ENCODE measurements at regions not wholly inside any gene's neighbourhood (a gene's known extent, or its start where the extent isn't known, plus 50 kb on each side); places are given as distances from the start of the nearest gene placed in this dataset.
A peak's percentile ranks its signal among the peaks of the same experiment; 100 is the strongest.
"Not testable (repeated sequence)": the region's sequence is repeated elsewhere in the genome, so short reads cannot be mapped to it uniquely, and the experiment has no call there.

GRCh38 chr21:5113092-5113491, 5408.3 kb upstream of the TPTE start:
- BruUV-seq (replicated peaks); H3K36me3 Mint-ChIP-seq (ENCODE audit: insufficient read depth, unreplicated experiment); H3K4me3 Mint-ChIP-seq (ENCODE audit: unreplicated experiment); H3K4me1 Mint-ChIP-seq (ENCODE audit: insufficient read depth, unreplicated experiment); POLR2A ChIA-PET; H3K27ac Mint-ChIP-seq (ENCODE audit: low read depth, unreplicated experiment); DNase-seq (ENCODE audit: unreplicated experiment); intact Hi-C loops (cut with micrococcal nuclease); CTCF ChIA-PET; H3K9me3 Mint-ChIP-seq (ENCODE audit: unreplicated experiment); H3K27me3 Mint-ChIP-seq (ENCODE audit: insufficient read depth, unreplicated experiment): not testable (repeated sequence)

GRCh38 chr21:5114468-5114867, 5406.9 kb upstream of the TPTE start:
- H3K9me3 Mint-ChIP-seq (ENCODE audit: unreplicated experiment); DNase-seq (ENCODE audit: unreplicated experiment); CTCF ChIA-PET; POLR2A ChIA-PET; H3K36me3 Mint-ChIP-seq (ENCODE audit: insufficient read depth, unreplicated experiment); H3K27me3 Mint-ChIP-seq (ENCODE audit: insufficient read depth, unreplicated experiment); BruUV-seq (replicated peaks); H3K27ac Mint-ChIP-seq (ENCODE audit: low read depth, unreplicated experiment); H3K4me3 Mint-ChIP-seq (ENCODE audit: unreplicated experiment); intact Hi-C loops (cut with micrococcal nuclease); H3K4me1 Mint-ChIP-seq (ENCODE audit: insufficient read depth, unreplicated experiment): not testable (repeated sequence)

GRCh38 chr21:5114893-5115645, 5406.3 kb upstream of the TPTE start:
- CTCF ChIA-PET; H3K36me3 Mint-ChIP-seq (ENCODE audit: insufficient read depth, unreplicated experiment); POLR2A ChIA-PET; DNase-seq (ENCODE audit: unreplicated experiment); H3K4me3 Mint-ChIP-seq (ENCODE audit: unreplicated experiment); BruUV-seq (replicated peaks); H3K27ac Mint-ChIP-seq (ENCODE audit: low read depth, unreplicated experiment); H3K27me3 Mint-ChIP-seq (ENCODE audit: insufficient read depth, unreplicated experiment); H3K4me1 Mint-ChIP-seq (ENCODE audit: insufficient read depth, unreplicated experiment); intact Hi-C loops (cut with micrococcal nuclease); H3K9me3 Mint-ChIP-seq (ENCODE audit: unreplicated experiment): not testable (repeated sequence)

- intact Hi-C loops (cut with micrococcal nuclease); H3K9me3 Mint-ChIP-seq (ENCODE audit: unreplicated experiment); H3K4me1 Mint-ChIP-seq (ENCODE audit: insufficient read depth, unreplicated experiment); H3K36me3 Mint-ChIP-seq (ENCODE audit: insufficient read depth, unreplicated experiment); H3K27ac Mint-ChIP-seq (ENCODE audit: low read depth, unreplicated experiment); BruUV-seq (replicated peaks); H3K27me3 Mint-ChIP-seq (ENCODE audit: insufficient read depth, unreplicated experiment); H3K4me3 Mint-ChIP-seq (ENCODE audit: unreplicated experiment); CTCF ChIA-PET; POLR2A ChIA-PET; DNase-seq (ENCODE audit: unreplicated experiment): not testable (repeated sequence)
Observed at GRCh38 chr21:5115646-5116343, 5405.6 kb upstream of the TPTE start.

GRCh38 chr21:5116344-5117123, 5404.8 kb upstream of the TPTE start:
- H3K9me3 Mint-ChIP-seq (ENCODE audit: unreplicated experiment); H3K27me3 Mint-ChIP-seq (ENCODE audit: insufficient read depth, unreplicated experiment); POLR2A ChIA-PET; H3K4me3 Mint-ChIP-seq (ENCODE audit: unreplicated experiment); DNase-seq (ENCODE audit: unreplicated experiment); CTCF ChIA-PET; intact Hi-C loops (cut with micrococcal nuclease); H3K36me3 Mint-ChIP-seq (ENCODE audit: insufficient read depth, unreplicated experiment); H3K27ac Mint-ChIP-seq (ENCODE audit: low read depth, unreplicated experiment); H3K4me1 Mint-ChIP-seq (ENCODE audit: insufficient read depth, unreplicated experiment): not testable (repeated sequence)
- TSS peak; percentile 71 for BruUV-seq (replicated peaks)

- H3K36me3 Mint-ChIP-seq (ENCODE audit: insufficient read depth, unreplicated experiment); CTCF ChIA-PET; H3K4me1 Mint-ChIP-seq (ENCODE audit: insufficient read depth, unreplicated experiment); DNase-seq (ENCODE audit: unreplicated experiment); intact Hi-C loops (cut with micrococcal nuclease); H3K4me3 Mint-ChIP-seq (ENCODE audit: unreplicated experiment); H3K9me3 Mint-ChIP-seq (ENCODE audit: unreplicated experiment); H3K27me3 Mint-ChIP-seq (ENCODE audit: insufficient read depth, unreplicated experiment); BruUV-seq (replicated peaks); POLR2A ChIA-PET; H3K27ac Mint-ChIP-seq (ENCODE audit: low read depth, unreplicated experiment): not testable (repeated sequence)
Observed at GRCh38 chr21:5117135-5117534, 5404.2 kb upstream of the TPTE start.

- BruUV-seq (replicated peaks); CTCF ChIA-PET; H3K9me3 Mint-ChIP-seq (ENCODE audit: unreplicated experiment): not testable (repeated sequence)
Observed at GRCh38 chr21:5117666-5118295, 5403.6 kb upstream of the TPTE start.

GRCh38 chr21:5118296-5118679, 5403.1 kb upstream of the TPTE start:
- CTCF ChIA-PET; BruUV-seq (replicated peaks); H3K27ac Mint-ChIP-seq (ENCODE audit: low read depth, unreplicated experiment); H3K27me3 Mint-ChIP-seq (ENCODE audit: insufficient read depth, unreplicated experiment); intact Hi-C loops (cut with micrococcal nuclease); H3K9me3 Mint-ChIP-seq (ENCODE audit: unreplicated experiment); H3K4me3 Mint-ChIP-seq (ENCODE audit: unreplicated experiment); H3K4me1 Mint-ChIP-seq (ENCODE audit: insufficient read depth, unreplicated experiment); DNase-seq (ENCODE audit: unreplicated experiment); H3K36me3 Mint-ChIP-seq (ENCODE audit: insufficient read depth, unreplicated experiment); POLR2A ChIA-PET: not testable (repeated sequence)

More at GRCh38 chr21:5117666-5118295, 5403.6 kb upstream of the TPTE start:
- H3K27me3 Mint-ChIP-seq (ENCODE audit: insufficient read depth, unreplicated experiment); H3K36me3 Mint-ChIP-seq (ENCODE audit: insufficient read depth, unreplicated experiment); intact Hi-C loops (cut with micrococcal nuclease); POLR2A ChIA-PET; H3K27ac Mint-ChIP-seq (ENCODE audit: low read depth, unreplicated experiment); DNase-seq (ENCODE audit: unreplicated experiment); H3K4me1 Mint-ChIP-seq (ENCODE audit: insufficient read depth, unreplicated experiment); H3K4me3 Mint-ChIP-seq (ENCODE audit: unreplicated experiment): not testable (repeated sequence)

- POLR2A ChIA-PET; H3K9me3 Mint-ChIP-seq (ENCODE audit: unreplicated experiment); H3K4me1 Mint-ChIP-seq (ENCODE audit: insufficient read depth, unreplicated experiment); CTCF ChIA-PET; BruUV-seq (replicated peaks); H3K36me3 Mint-ChIP-seq (ENCODE audit: insufficient read depth, unreplicated experiment); H3K27ac Mint-ChIP-seq (ENCODE audit: low read depth, unreplicated experiment); DNase-seq (ENCODE audit: unreplicated experiment); intact Hi-C loops (cut with micrococcal nuclease); H3K27me3 Mint-ChIP-seq (ENCODE audit: insufficient read depth, unreplicated experiment); H3K4me3 Mint-ChIP-seq (ENCODE audit: unreplicated experiment): not testable (repeated sequence)
Observed at GRCh38 chr21:5119179-5119578, 5402.2 kb upstream of the TPTE start.

Data from MCF 10A (cell line).